ENCODE measurements at regions not wholly inside any gene's neighbourhood (a gene's known extent, or its start where the extent isn't known, plus 50 kb on each side); places are given as distances from the start of the nearest gene placed in this dataset.

GRCh38 chr10:18753312-18753895, 94.2 kb downstream of the ARL5B start:
- no peaks in the 10 kb centered on the region for H3K9me3 ChIP-seq
- no peak for ATAC-seq (ENCODE audit: insufficient number of reproducible peaks, low FRiP score, low read depth)
- no peaks in the 10 kb centered on the region for H3K27me3 ChIP-seq (replicated peaks; ENCODE audit: insufficient read depth)
- DNase-seq (ENCODE audit: low spot score), result no peak
- no peaks in the 10 kb centered on the region for H3K4me1 ChIP-seq (ENCODE audit: control insufficient read depth in 1 of 2, low read depth in 2 of 2)
- no peaks in the 10 kb centered on the region for H3K36me3 ChIP-seq
- TF ChIP-seq CTCF (IDR thresholded peaks at IDR 0.05), result no peak
- no peak overlapping the region for H3K4me3 ChIP-seq
- no peak overlapping the region for H3K27ac ChIP-seq

DNA sequence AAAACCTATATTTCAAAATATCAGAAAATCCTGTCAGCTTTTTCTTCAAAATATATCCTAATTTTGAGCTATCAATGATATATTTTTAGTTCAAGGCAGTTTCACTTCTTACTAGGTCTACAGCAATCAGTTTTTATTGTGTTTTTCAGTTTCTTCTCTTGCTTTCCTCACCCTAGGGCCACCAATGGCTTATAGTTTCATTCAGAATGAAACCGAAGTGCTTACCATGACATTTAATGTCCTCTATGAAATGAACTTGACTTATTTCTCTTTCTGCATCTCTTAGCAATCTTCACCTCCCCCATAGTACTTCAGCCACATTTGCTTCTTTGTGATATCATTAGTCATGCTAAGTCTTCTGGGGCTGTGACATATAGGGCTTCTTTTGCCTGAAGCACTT, 100.3 kb downstream of the ARL5B start:
- Histone ChIP-seq H3K27ac (no peak overlapping the region), H3K9me3 (no peaks in the 10 kb centered on the region), H3K4me1 (ENCODE audit: control insufficient read depth in 1 of 2, low read depth in 2 of 2) (no peaks in the 10 kb centered on the region), H3K4me3 (no peak overlapping the region), H3K36me3 (no peaks in the 10 kb centered on the region), H3K27me3 (replicated peaks; ENCODE audit: insufficient read depth) (no peaks in the 10 kb centered on the region)
- no peak for DNase-seq (ENCODE audit: low spot score)
- TF ChIP-seq CTCF (IDR thresholded peaks at IDR 0.05), result no peak
- no peak for ATAC-seq (ENCODE audit: insufficient number of reproducible peaks, low FRiP score, low read depth)

DNA sequence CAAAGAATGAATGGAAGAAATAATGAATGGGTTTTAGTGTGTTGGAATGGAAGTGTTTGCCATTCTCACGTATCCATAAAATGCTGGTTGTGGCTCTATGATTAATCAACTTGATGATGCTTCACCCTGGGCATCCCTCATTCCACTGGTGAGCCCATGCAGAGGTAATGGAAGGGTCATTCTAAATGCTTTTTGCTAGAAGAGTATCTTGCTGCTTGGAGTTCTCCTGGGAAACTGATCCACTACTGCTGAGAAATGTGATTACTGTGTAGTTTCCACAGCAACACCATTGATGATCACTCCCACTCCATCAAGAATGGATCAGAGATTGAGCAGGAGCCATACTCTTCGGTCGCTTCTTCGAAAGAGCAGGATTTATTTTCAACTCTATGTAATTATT, 101.6 kb downstream of the ARL5B start:
- Histone ChIP-seq H3K4me3 (no peak overlapping the region), H3K27ac (no peak overlapping the region), H3K27me3 (replicated peaks; ENCODE audit: insufficient read depth) (no peaks in the 10 kb centered on the region), H3K36me3 (no peaks in the 10 kb centered on the region), H3K4me1 (ENCODE audit: control insufficient read depth in 1 of 2, low read depth in 2 of 2) (no peaks in the 10 kb centered on the region), H3K9me3 (no peaks in the 10 kb centered on the region)
- TF ChIP-seq CTCF (IDR thresholded peaks at IDR 0.05), result no peak
- no peak for ATAC-seq (ENCODE audit: insufficient number of reproducible peaks, low FRiP score, low read depth)
- DNase-seq (ENCODE audit: low spot score), result no peak

DNA sequence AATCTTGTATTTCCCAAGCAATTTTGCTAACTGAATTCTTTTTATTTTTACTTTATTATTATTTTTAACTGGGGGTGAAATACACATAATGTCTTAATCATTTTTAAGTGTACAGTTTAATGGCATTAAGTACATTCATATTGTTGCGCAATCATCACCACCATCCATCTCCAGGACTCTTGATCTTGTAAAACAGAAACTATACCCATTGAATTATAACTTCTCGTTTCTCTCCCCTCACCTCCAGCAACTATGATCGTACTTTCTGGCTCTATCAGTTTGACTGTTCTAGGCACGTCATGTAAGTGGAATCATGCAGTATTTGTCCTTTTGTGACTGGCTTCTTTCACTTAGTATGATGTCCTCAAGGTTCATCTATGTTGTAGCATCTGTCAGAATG, 108.8 kb downstream of the ARL5B start:
- Histone ChIP-seq H3K27me3 (replicated peaks; ENCODE audit: insufficient read depth) (no peaks in the 10 kb centered on the region), H3K9me3 (no peaks in the 10 kb centered on the region), H3K27ac (no peak overlapping the region), H3K4me1 (ENCODE audit: control insufficient read depth in 1 of 2, low read depth in 2 of 2) (no peaks in the 10 kb centered on the region), H3K36me3 (no peaks in the 10 kb centered on the region), H3K4me3 (no peak overlapping the region)
- DNase-seq (ENCODE audit: low spot score) (no peak), ATAC-seq (ENCODE audit: insufficient number of reproducible peaks, low FRiP score, low read depth) (no peak)
- no peak for TF ChIP-seq CTCF (IDR thresholded peaks at IDR 0.05)

- Histone ChIP-seq H3K27me3 (replicated peaks; ENCODE audit: insufficient read depth) (no peaks in the 10 kb centered on the region), H3K36me3 (no peaks in the 10 kb centered on the region), H3K4me1 (ENCODE audit: control insufficient read depth in 1 of 2, low read depth in 2 of 2) (no peaks in the 10 kb centered on the region), H3K27ac (no peak overlapping the region), H3K4me3 (no peak overlapping the region), H3K9me3 (no peaks in the 10 kb centered on the region)
- ATAC-seq (ENCODE audit: insufficient number of reproducible peaks, low FRiP score, low read depth), result no peak
- no peak for DNase-seq (ENCODE audit: low spot score)
- no peak for TF ChIP-seq CTCF (IDR thresholded peaks at IDR 0.05)
Observed at GRCh38 chr10:18773180-18773579, 113.9 kb downstream of the ARL5B start.

Measured in thoracic aorta (tissue), 2 donors.